Endothelial cell of umbilical vein (primary cell): ENCODE measurements at regions not wholly inside any gene's neighbourhood (a gene's known extent, or its start where the extent isn't known, plus 50 kb on each side); places are given as distances from the start of the nearest gene placed in this dataset.

Experiments
- BruUV-seq: library from RNA; stranded (reverse); fragments of 400-500 nt; replicated peaks from 2 replicates; lab custom pipeline; 2021; lab: Mats Ljungman, UMichigan
- CTCF ChIA-PET: fragments of 300-600, 350-600 bp; sonication (Branson Sonifier 250); formaldehyde crosslinking; loops from one replicate; lab custom pipeline; 2021; ENCODE audit warnings: antibody characterized with exemption, inconsistent platforms; lab: Charles Lee
- POLR2A ChIA-PET: fragments of 300-600, 350-600 bp; sonication (Branson Sonifier 250); formaldehyde crosslinking; loops from one replicate; lab custom pipeline; 2021; ENCODE audit warnings: antibody characterized with exemption, inconsistent platforms; lab: Charles Lee
- DNase-seq: peaks from one replicate; pipeline ENCODE4 v3.0.0-alpha.2; 2011; ENCODE audit warnings: low read depth, low spot score
- FAIRE-seq: peaks from 2 replicates; lab custom pipeline; 2011; peaks lifted over from hg19 to GRCh38; lab: Jason Lieb, UNC
- H2AFZ ChIP-seq: 2 replicates; pipeline ENCODE4 v1.6.0; 2012; ENCODE audit warnings: low read depth, low read length, control low read depth, inconsistent platforms
- H3K27ac ChIP-seq: 2 replicates; pipeline ENCODE4 v1.5.1; 2011; ENCODE audit warnings: low read depth, mild to moderate bottlenecking, control low read depth, low read length, moderate library complexity; ENCODE audit not compliant: insufficient read depth
- H3K27me3 ChIP-seq, 2 experiments: 2 replicates each; pipeline versions ENCODE4 v1.6.0 to v1.6.1; 2011; ENCODE audit warnings: low read length in 2 of 2, mixed read lengths in 1 of 2; ENCODE audit not compliant: control insufficient read depth in 2 of 2, insufficient read depth in 2 of 2
- H3K36me3 ChIP-seq, 2 experiments: 2 replicates in 1 of 2; 3 replicates in 1 of 2; pipeline ENCODE4 v1.5.1; 2011; ENCODE audit warnings: low read length in 2 of 2, mild to moderate bottlenecking in 1 of 2, moderate library complexity in 1 of 2; ENCODE audit not compliant: control insufficient read depth in 2 of 2, insufficient read depth in 2 of 2; ENCODE audit errors: extremely low read depth in 1 of 2
- H3K4me1 ChIP-seq: 3 replicates; pipeline ENCODE4 v1.5.1; 2011; ENCODE audit warnings: mild to moderate bottlenecking, low read length; ENCODE audit not compliant: control insufficient read depth, insufficient read depth; ENCODE audit errors: extremely low read depth
- H3K4me2 ChIP-seq: 2 replicates; pipeline ENCODE4 v1.6.1; 2011; ENCODE audit warnings: low read length, control low read depth, mixed read lengths; ENCODE audit not compliant: insufficient read depth
- H3K4me3 ChIP-seq, 3 experiments: fragments of 200-600 bp in 1 of 3; sonication (generic), shearing (Covaris generic) in 1 of 3; replicated peaks in 1 of 3; 2 replicates each; pipeline ENCODE4 v1.5.1; 2011 to 2016; ENCODE audit warnings: control low read depth in 3 of 3, low read length in 3 of 3, mild to moderate bottlenecking in 2 of 3, inconsistent platforms in 1 of 3, low read depth in 1 of 3, moderate library complexity in 1 of 3; ENCODE audit not compliant: insufficient read depth in 1 of 3
- H3K79me2 ChIP-seq: 2 replicates; pipeline ENCODE4 v1.6.0; 2012; ENCODE audit warnings: low read length, inconsistent platforms; ENCODE audit not compliant: control insufficient read depth, insufficient read depth
- H3K9ac ChIP-seq: replicated peaks from 2 replicates; pipeline ENCODE3; 2011; ENCODE audit warnings: low read length, control low read depth; ENCODE audit not compliant: insufficient read depth; ENCODE audit errors: extremely low read depth
- H3K9me1 ChIP-seq: replicated peaks from 3 replicates; pipeline ENCODE4 v1.6.0; 2011; ENCODE audit warnings: mild to moderate bottlenecking, low read length; ENCODE audit not compliant: control insufficient read depth, insufficient read depth; ENCODE audit errors: extremely low read depth
- H3K9me3 ChIP-seq: replicated peaks from 2 replicates; pipeline ENCODE4 v1.5.1; 2012; ENCODE audit warnings: low read length, inconsistent platforms; ENCODE audit not compliant: control insufficient read depth, insufficient read depth
- H4K20me1 ChIP-seq: replicated peaks from 2 replicates; pipeline ENCODE3; 2011; ENCODE audit warnings: mild to moderate bottlenecking, low read length; ENCODE audit not compliant: control insufficient read depth, insufficient read depth; ENCODE audit errors: extremely low read depth
- EZH2 ChIP-seq: IDR thresholded peaks from 2 replicates; pipeline ENCODE4 v1.6.1; 2012; ENCODE audit warnings: borderline replicate concordance, low read depth, mild to moderate bottlenecking, moderate library complexity, low read length, inconsistent platforms; ENCODE audit not compliant: severe bottlenecking
- FOS ChIP-seq: IDR thresholded peaks from 2 replicates; pipeline ENCODE4 v1.6.1; 2011; ENCODE audit warnings: mild to moderate bottlenecking, low read length, moderate library complexity, borderline replicate concordance; ENCODE audit not compliant: insufficient read depth
- GATA2 ChIP-seq: IDR thresholded peaks from 2 replicates; pipeline ENCODE4 v1.7.0; 2011; ENCODE audit warnings: low read depth, mild to moderate bottlenecking, moderate library complexity, mixed read lengths, low read length; ENCODE audit not compliant: insufficient read length, insufficient read depth
- JUN ChIP-seq: IDR thresholded peaks from 2 replicates; pipeline ENCODE4 v1.6.1; 2011; ENCODE audit warnings: borderline replicate concordance, low read depth; ENCODE audit not compliant: insufficient read length, insufficient read depth
- MAX ChIP-seq: IDR thresholded peaks from 2 replicates; pipeline ENCODE4 v1.6.1; 2011; ENCODE audit not compliant: insufficient read depth, insufficient read length
- MYC ChIP-seq: IDR thresholded peaks from one replicate; pipeline ENCODE4 v1.6.1; 2011; ENCODE audit warnings: mild to moderate bottlenecking, low read depth, low read length
- POLR2A ChIP-seq: IDR thresholded peaks from 2 replicates; pipeline ENCODE4 v1.6.1; 2012; ENCODE audit warnings: low read depth, mild to moderate bottlenecking, control low read depth, low read length
- POLR2AphosphoS5 ChIP-seq: IDR thresholded peaks from 2 replicates; pipeline ENCODE4 v1.6.1; 2012; ENCODE audit warnings: low read depth, mild to moderate bottlenecking, control low read depth, low read length, moderate library complexity; ENCODE audit not compliant: insufficient read depth
- dilution Hi-C: fragments of 300-500 bp; cut with MboI; formaldehyde crosslinking; loops from one replicate; pipeline ENCODE4 v1.15.0; 2019; ENCODE audit warnings: low sequenced_read_pairs; ENCODE audit not compliant: extremely low pct_ligation_motif_present
- intact Hi-C: fragments of 100-400 bp; cut with micrococcal nuclease; formaldehyde crosslinking; loops from one replicate; pipeline ENCODE4 v1.10.0; 2022
- TF ChIP-seq, protein P1 (sequence below), 2 donors: IDR thresholded peaks; 1 replicate in 1 of 2; 2 replicates in 1 of 2; pipeline ENCODE4 v1.5.1; 2011; ENCODE audit warnings: low read length in 2 of 2, mild to moderate bottlenecking in 2 of 2, moderate library complexity in 2 of 2, control low read depth in 1 of 2, inconsistent platforms in 1 of 2, low read depth in 1 of 2; ENCODE audit not compliant: insufficient read depth in 1 of 2; ENCODE audit errors: extremely low read depth in 1 of 2

DNA sequence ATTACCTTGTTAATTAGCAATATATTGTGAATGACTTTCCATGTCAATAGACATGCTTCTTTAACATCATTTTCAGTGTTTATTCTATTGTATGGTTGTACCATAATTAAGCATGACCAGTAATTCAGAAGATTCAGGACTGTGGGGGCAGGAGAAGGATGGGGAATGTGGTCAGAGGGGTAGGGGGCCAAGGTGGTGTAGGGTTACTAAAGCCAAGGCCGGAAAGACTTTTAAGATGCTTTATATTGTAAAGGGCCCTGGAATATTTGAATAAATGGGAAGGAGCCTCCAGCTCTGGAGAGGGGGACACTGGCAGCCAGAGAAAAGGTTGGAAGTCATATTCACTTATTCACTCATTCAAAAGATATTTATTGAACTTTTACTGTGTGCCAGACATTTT is 115.7 kb downstream of the FGF18 start:
- BruUV-seq, result no TSS peak
- CTCF ChIA-PET, result interaction anchor here (1.3 kb wide), 1 partner anchor 21 kb away, joined by 4 read pairs; no protein-coding TSS in a partner anchor

More for the DNA sequence above, 115.7 kb downstream of the FGF18 start:
- no peak for TF ChIP-seq MYC
- TF ChIP-seq FOS, result no peak
- TF ChIP-seq GATA2, result no peak
- no peak for TF ChIP-seq JUN
- TF ChIP-seq MAX, result no peak
- no peak for TF ChIP-seq EZH2
- TF ChIP-seq, protein P1, sequence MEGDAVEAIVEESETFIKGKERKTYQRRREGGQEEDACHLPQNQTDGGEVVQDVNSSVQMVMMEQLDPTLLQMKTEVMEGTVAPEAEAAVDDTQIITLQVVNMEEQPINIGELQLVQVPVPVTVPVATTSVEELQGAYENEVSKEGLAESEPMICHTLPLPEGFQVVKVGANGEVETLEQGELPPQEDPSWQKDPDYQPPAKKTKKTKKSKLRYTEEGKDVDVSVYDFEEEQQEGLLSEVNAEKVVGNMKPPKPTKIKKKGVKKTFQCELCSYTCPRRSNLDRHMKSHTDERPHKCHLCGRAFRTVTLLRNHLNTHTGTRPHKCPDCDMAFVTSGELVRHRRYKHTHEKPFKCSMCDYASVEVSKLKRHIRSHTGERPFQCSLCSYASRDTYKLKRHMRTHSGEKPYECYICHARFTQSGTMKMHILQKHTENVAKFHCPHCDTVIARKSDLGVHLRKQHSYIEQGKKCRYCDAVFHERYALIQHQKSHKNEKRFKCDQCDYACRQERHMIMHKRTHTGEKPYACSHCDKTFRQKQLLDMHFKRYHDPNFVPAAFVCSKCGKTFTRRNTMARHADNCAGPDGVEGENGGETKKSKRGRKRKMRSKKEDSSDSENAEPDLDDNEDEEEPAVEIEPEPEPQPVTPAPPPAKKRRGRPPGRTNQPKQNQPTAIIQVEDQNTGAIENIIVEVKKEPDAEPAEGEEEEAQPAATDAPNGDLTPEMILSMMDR (IDR thresholded peaks at IDR 0.05; ENCODE audit: extremely low read depth in 1 of 2, insufficient read depth in 1 of 2, low read depth in 1 of 2, low read length in 2 of 2), result no peak
- no peak for TF ChIP-seq POLR2A
- no peak for TF ChIP-seq POLR2AphosphoS5
- no peaks in the 10 kb centered on the region for H3K4me1 ChIP-seq
- H3K27ac ChIP-seq, result no peak overlapping the region
- H3K79me2 ChIP-seq, result no peaks in the 10 kb centered on the region
- no peak for DNase-seq
- intact Hi-C loops (no loop called here), dilution Hi-C loops (no loop called here)
- H3K9ac ChIP-seq, result no peak overlapping the region
- peaks cover 6% of the 10 kb centered on the region in 2 experiments for H3K27me3 ChIP-seq
- POLR2A ChIA-PET, result no interaction called here
- H2AFZ ChIP-seq, result no peak overlapping the region
- H3K4me3 ChIP-seq, result no peak overlapping the region
- H3K4me2 ChIP-seq, result no peak overlapping the region
- no peak for FAIRE-seq
- H3K9me3 ChIP-seq, result no peaks in the 10 kb centered on the region
- H4K20me1 ChIP-seq, result no peaks in the 10 kb centered on the region
- H3K36me3 ChIP-seq, result no peaks in the 10 kb centered on the region
- H3K9me1 ChIP-seq, result no peaks in the 10 kb centered on the region
